GM12873 (cell line): ENCODE measurements at regions not wholly inside any gene's neighbourhood (a gene's known extent, or its start where the extent isn't known, plus 50 kb on each side); places are given as distances from the start of the nearest gene placed in this dataset.

Experiments
- TF ChIP-seq, protein P1 (sequence below): IDR thresholded peaks from 2 replicates; pipeline ENCODE4 v1.5.1; 2012; ENCODE audit warnings: low read depth, mild to moderate bottlenecking, moderate library complexity, low read length, control low read depth; ENCODE audit not compliant: insufficient read depth; ENCODE audit errors: missing control alignments

GRCh38 chr16:48905632-48906505, 295.9 kb upstream of the N4BP1 start:
- TF ChIP-seq, protein P1, sequence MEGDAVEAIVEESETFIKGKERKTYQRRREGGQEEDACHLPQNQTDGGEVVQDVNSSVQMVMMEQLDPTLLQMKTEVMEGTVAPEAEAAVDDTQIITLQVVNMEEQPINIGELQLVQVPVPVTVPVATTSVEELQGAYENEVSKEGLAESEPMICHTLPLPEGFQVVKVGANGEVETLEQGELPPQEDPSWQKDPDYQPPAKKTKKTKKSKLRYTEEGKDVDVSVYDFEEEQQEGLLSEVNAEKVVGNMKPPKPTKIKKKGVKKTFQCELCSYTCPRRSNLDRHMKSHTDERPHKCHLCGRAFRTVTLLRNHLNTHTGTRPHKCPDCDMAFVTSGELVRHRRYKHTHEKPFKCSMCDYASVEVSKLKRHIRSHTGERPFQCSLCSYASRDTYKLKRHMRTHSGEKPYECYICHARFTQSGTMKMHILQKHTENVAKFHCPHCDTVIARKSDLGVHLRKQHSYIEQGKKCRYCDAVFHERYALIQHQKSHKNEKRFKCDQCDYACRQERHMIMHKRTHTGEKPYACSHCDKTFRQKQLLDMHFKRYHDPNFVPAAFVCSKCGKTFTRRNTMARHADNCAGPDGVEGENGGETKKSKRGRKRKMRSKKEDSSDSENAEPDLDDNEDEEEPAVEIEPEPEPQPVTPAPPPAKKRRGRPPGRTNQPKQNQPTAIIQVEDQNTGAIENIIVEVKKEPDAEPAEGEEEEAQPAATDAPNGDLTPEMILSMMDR = no peak

- TF ChIP-seq, protein P1 = no peak
These were observed 294.4 kb upstream of the N4BP1 start for GRCh38 chr16:48904333-48904732.

DNA sequence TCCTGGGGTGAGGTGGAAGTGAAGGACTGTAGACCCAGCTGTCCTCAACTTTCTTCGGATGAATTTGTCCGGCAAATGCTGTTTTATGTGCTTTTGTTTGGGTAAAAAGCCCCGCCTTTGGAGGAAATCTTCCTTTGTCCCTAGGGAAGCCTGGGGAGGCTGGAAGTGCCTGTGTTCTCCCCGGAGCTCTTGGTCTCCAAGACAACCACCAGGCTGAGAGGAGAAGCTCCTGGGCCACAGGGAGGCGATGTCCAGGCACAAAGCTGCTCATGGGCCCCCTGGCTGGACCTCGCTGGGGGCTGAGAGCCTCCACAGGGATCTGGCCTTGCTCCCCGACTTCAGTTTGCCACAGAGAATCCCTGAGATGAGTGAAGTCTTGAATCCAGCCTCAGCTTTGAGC, 293.1 kb upstream of the N4BP1 start:
- TF ChIP-seq, protein P1 = no peak

DNA sequence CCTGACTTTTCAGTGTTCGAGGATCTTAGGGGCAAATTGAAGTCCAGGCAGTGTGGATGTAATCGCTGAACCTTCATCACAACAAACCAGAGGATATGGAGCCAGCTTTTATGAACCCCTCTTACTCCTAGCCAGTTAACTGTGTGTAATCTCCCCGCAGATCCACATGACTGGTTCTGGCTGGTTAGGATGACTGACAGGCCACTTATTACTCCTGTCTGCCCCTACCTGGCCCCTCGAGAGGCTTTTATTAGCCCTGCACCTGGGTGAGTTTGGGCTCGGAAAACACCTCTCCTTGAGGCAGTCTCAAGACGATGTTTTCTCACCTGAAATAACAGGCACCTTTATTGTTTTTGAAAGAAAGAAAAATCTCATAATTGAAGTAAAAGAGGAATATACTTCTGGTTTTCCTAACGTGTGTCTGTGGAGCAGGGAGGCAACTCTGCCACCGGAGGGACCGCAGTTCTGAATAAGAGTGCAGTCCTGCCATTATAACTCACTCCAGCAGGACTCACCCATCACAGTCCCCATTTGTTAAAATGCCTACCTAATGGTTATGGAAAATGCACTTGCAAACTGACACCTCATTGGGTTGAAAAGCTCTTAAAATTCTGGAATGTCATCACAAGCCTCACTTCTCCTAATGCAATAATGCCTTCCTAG, 291.9 kb upstream of the N4BP1 start:
- TF ChIP-seq, protein P1 = no peak

- TF ChIP-seq, protein P1 = no peak
These were observed 289.5 kb upstream of the N4BP1 start for GRCh38 chr16:48899500-48899899.

- TF ChIP-seq, protein P1 = no peak
These were observed 287.8 kb upstream of the N4BP1 start for GRCh38 chr16:48897698-48898205.

DNA sequence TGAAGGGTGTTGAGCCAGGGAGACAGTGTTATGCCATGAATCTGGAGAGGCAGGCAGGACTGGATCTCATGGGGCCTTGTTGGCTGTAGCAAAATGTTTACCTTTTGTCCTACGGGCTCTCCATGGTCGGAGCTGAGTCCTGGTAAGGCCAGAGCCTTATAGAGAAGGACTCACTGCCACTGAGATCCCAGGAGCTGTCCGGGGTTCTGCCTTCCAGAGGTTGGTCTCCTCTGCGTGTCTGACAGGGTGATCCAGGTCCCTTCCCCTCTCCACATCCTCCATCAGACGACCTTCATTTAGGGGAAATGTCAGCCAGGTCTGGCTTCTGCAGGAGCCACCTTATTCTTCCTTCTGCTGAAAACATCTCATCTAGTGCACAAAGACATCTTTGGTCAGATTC, 285.2 kb upstream of the N4BP1 start:
- TF ChIP-seq, protein P1 = no peak
